DMS79 treated with DMSO at 0.1 percent for 48 hours (cell line): ENCODE measurements at regions not wholly inside any gene's neighbourhood (a gene's known extent, or its start where the extent isn't known, plus 50 kb on each side); places are given as distances from the start of the nearest gene placed in this dataset.

Experiments used
- DNase-seq: peaks from one replicate; lab custom pipeline; 2025; lab: John Stamatoyannopoulos, UW

DNA sequence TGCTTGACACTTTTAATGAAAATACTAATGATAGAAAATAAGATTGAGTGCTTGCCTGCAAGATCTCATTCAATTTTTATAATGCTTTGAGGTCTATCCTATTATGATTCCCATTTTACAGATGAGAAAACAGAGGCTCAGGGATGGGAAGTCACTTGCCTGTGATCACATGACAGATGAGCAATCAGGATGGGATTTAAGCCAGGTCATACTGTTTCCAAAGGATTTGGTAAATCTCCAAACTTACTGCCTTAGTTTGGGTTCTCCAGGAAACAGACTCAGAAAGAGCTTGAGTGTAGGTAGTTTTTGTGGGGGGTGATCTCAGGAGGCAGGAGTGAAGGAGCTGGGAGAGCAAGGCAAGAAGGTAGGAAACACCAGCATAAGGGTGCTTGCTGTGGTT lies 456.3 kb downstream of the MAFB start:
- no peak for DNase-seq

- DNase-seq = no peak
Measured at GRCh38 chr20:40232273-40232672, 456.8 kb downstream of the MAFB start.

DNA sequence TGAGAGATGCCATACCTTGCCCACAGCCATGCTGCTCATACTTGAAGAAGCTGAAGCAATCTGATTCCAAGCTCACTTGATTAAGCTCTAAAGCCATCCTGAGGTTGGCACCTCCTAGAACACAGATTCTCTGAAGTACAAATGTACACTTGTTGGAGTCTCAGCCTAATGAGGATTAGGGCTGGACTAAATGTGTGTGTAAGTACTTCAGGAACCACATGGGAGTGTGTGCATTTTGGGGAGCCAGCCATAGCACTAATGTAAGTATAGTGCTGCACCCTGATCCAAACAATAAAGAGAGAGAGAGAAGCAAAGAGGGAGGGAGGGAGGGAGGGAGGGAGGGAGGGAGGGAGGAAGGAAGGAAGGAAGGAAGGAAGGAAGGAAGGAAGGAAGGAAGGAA lies 458.6 kb downstream of the MAFB start:
- no peak for DNase-seq

- no peak for DNase-seq
Measured at GRCh38 chr20:40225596-40225995, 463.4 kb downstream of the MAFB start.

GRCh38 chr20:40223810-40224209 lies 465.2 kb downstream of the MAFB start:
- DNase-seq = no peak

DNA sequence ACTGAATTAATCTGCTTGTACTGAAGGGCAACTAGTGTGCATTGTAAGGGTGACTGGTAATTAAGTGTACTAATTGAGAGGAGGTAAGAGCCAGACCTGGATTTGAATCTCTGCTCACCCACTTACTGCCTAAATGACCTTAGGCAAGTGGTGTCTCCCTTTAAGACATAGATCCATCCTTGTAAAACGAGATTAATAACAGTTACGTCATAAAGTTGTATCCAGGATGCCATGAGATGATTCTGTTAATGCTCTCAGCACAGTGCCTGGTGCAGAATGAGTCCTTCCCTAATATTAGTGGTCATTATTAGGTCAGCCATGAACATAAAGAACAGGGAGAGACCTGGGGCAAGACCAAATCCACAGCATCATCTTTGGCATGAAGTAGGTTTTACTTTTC lies 470.1 kb downstream of the MAFB start:
- DNase-seq = no peak

GRCh38 chr20:40218316-40218969 lies 470.6 kb downstream of the MAFB start:
- no peak for DNase-seq

DNA sequence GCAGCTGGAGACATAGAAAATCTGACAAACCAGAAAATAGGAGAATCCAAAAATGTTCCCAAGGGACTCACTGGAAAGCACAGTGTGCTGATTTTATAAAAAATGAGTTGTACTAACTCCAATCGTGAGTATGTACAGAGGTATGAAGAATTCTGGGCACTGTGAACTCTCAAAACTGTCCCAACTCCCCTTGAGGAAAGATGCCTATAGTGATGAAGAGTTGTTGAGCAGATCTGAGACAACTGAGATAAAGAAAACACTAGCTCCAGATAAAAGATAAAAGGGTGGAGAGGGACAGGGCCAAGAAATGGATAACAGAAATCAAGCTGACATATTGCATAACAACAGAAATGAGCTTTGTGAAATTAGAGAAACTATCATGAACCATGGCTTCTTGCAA lies 481.4 kb downstream of the MAFB start:
- no peak for DNase-seq

- no peak for DNase-seq
Measured at GRCh38 chr20:40205971-40206370, 483.1 kb downstream of the MAFB start.

- no peak for DNase-seq
Measured at GRCh38 chr20:40203032-40203431, 486.0 kb downstream of the MAFB start.

GRCh38 chr20:40197691-40198090 lies 491.3 kb downstream of the MAFB start:
- no peak for DNase-seq

- no peak for DNase-seq
Measured at GRCh38 chr20:40196846-40197436, 492.1 kb downstream of the MAFB start.

DNA sequence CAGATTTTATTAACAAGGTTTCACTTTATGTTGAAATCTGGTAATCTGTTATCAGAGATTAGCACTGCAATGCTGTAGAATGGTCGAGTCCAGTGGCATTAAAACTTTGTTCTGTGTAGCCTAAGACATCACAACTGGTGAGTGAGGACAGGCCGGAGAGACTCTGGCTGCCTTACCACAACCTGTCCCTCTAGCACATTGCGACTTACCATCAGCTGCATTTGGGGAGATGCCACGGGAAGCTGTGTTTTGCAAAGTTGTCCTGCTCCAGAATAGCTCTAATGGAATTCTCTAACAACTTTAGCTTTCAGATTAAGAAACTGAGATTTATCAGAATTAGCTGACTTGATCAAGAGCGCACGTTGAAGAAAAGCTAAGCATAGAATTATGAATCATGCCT lies 493.3 kb downstream of the MAFB start:
- DNase-seq = no peak

- DNase-seq = no peak
Measured at GRCh38 chr20:40192529-40192928, 496.5 kb downstream of the MAFB start.

DNA sequence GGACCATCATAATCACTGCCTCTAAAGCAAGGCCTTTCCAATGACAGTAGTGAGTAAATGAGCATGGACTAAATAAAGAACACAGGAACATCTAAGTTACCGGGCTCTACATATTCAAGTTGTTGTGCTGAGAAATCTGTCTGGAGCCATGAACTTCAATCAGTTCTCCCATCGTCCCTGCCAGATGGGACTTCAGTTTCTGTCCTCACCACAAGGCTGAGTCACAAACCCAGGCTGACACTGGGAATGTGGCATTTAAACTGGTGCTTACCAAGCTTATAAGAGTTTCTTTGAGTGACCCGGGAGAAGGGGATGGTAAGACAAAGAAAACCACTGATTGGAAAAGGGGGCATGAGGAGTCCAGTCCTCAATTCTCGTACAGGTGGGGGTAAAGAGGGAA lies 497.0 kb downstream of the MAFB start:
- no peak for DNase-seq

GRCh38 chr20:40191573-40191972 lies 497.5 kb downstream of the MAFB start:
- no peak for DNase-seq

DNA sequence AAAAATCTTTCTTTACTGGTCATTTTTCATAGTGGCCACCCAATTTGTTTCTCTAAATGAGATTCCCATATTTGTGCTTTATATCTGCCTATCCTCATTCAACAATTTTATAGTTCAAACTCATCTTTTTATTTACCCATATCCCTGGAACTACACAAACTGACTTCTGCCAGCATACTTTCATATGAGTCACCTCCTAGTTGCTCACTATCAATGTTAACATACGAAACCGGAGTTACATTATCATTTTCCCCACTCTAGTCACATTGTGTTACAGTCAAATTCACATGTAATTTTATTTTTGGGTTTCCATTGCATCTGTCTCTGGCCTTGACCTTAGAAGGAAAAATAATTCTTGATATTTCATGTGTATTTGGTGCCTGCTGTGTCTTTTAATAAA lies 499.4 kb downstream of the MAFB start:
- DNase-seq = no peak

GRCh38 chr20:40188319-40188718 lies 500.7 kb downstream of the MAFB start:
- DNase-seq = no peak

DNA sequence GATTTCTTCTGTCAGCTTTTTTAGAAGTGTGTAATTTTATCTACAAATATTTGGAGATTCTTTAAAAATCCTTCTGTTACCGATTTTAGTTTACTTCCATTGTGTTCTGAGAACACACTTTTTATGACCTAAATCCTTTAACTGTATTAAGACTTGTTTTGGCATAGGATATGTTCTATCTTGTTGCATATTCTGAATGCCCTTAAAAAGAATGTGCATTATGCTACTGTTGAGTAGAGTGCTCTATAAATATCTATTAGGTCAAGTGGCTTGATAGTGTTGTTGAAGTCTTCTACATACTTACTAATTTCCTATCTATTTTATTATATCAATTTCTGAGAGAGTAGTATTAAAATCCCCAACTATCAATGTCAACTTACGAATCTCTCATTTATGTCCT lies 502.2 kb downstream of the MAFB start:
- no peak for DNase-seq

DNA sequence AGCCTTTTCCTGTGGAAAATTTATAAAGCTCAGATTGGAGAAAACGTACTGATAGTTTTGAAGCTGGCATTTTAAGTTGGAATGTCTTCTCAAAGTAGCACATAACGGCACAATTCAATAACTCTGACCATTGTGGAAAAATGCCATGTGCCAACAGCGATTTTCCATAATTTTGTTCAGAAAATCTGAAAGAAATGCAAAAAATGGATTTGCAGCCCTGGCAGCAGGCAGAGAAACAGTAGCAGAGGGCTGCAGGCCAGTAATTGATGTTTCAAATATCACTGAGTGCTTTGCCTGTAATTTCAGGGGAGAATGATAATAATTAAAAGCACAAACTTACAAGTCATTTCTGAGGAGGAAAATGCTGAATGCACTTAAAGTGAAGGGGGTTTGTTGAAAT lies 507.4 kb downstream of the MAFB start:
- no peak for DNase-seq

- no peak for DNase-seq
Measured at GRCh38 chr20:40176098-40176841, 512.8 kb downstream of the MAFB start.

- no peak for DNase-seq
Measured at GRCh38 chr20:40175296-40175695, 513.7 kb downstream of the MAFB start.

GRCh38 chr20:40173872-40174271 lies 515.2 kb downstream of the MAFB start:
- DNase-seq = no peak
